ENCODE measurements at regions not wholly inside any gene's neighbourhood (a gene's known extent, or its start where the extent isn't known, plus 50 kb on each side); places are given as distances from the start of the nearest gene placed in this dataset.

DNA sequence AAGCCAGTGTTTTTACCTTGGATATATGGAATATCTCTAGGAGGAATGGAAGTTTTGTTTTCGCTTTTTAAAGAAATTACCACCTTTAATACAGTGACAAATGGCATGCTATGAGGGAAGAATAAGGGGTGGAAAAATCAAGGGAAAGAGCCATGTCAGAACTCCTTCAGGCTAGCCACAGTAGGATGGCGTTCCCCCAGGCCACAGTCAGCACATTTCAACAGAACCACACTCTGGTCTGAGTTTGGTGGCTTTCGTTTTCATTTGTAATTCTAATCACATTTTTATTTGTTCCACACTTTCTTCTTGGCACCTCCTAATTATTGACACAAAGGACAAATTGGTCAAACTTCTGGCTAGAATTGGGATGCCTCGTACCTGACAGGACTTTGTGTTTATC lies 60.3 kb upstream of the RCOR3 start:
- TF ChIP-seq, protein P1, sequence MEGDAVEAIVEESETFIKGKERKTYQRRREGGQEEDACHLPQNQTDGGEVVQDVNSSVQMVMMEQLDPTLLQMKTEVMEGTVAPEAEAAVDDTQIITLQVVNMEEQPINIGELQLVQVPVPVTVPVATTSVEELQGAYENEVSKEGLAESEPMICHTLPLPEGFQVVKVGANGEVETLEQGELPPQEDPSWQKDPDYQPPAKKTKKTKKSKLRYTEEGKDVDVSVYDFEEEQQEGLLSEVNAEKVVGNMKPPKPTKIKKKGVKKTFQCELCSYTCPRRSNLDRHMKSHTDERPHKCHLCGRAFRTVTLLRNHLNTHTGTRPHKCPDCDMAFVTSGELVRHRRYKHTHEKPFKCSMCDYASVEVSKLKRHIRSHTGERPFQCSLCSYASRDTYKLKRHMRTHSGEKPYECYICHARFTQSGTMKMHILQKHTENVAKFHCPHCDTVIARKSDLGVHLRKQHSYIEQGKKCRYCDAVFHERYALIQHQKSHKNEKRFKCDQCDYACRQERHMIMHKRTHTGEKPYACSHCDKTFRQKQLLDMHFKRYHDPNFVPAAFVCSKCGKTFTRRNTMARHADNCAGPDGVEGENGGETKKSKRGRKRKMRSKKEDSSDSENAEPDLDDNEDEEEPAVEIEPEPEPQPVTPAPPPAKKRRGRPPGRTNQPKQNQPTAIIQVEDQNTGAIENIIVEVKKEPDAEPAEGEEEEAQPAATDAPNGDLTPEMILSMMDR (IDR thresholded peaks at IDR 0.05; ENCODE audit: insufficient read depth, low read length, poor library complexity, severe bottlenecking), result no peak
- TF ChIP-seq EZH2phosphoT487 (conservative IDR thresholded peaks at IDR 0.05; ENCODE audit: low read length), result no peak

All from SU-DHL-6 (cell line).